Naive thymus-derived CD4-positive, alpha-beta T cell (primary cell): ENCODE measurements at regions not wholly inside any gene's neighbourhood (a gene's known extent, or its start where the extent isn't known, plus 50 kb on each side); places are given as distances from the start of the nearest gene placed in this dataset.

ENCODE experiments used
- ATAC-seq: fragments of 150-1000 bp; cut with Tn5 transposase; 2 replicates; pipeline ENCODE4 v1.10.0; 2021; ENCODE audit warnings: mild to moderate bottlenecking, moderate library complexity
- CTCF ChIA-PET: fragments of 350-600 bp; sonication (Branson Sonifier 250); formaldehyde crosslinking; loops from one replicate; lab custom pipeline; 2021; ENCODE audit warnings: antibody characterized with exemption; lab: Charles Lee
- POLR2A ChIA-PET: fragments of 350-600 bp; sonication (Branson Sonifier 250); formaldehyde crosslinking; loops from one replicate; lab custom pipeline; 2021; ENCODE audit warnings: antibody characterized with exemption, inconsistent platforms; lab: Charles Lee
- DNase-seq, 9 donors: peaks; one replicate each; pipeline versions ENCODE4 v3.0.0 to v3.0.0-alpha.2; 2020 to 2022; ENCODE audit warnings: mixed read lengths in 1 of 9
- H3K27ac ChIP-seq: one replicate; pipeline ENCODE4 v1.7.0; 2013; ENCODE audit warnings: mild to moderate bottlenecking, low read depth, low read length, moderate library complexity
- H3K27me3 ChIP-seq, 2 donors: one replicate each; pipeline ENCODE4 v1.7.0; 2013; ENCODE audit warnings: low read length in 2 of 2, mild to moderate bottlenecking in 2 of 2, moderate library complexity in 2 of 2; ENCODE audit not compliant: control insufficient read depth in 2 of 2, insufficient read depth in 2 of 2
- H3K36me3 ChIP-seq, 3 experiments: 1 replicate in 2 of 3; 2 replicates in 1 of 3; pipeline ENCODE4 v1.7.0; 2013; ENCODE audit warnings: low read length in 3 of 3, mild to moderate bottlenecking in 3 of 3, moderate library complexity in 1 of 3; ENCODE audit not compliant: insufficient read depth in 3 of 3, control insufficient read depth in 2 of 3
- H3K4me1 ChIP-seq, 2 donors: one replicate each; pipeline ENCODE4 v1.7.0; 2013; ENCODE audit warnings: low read length in 2 of 2, mild to moderate bottlenecking in 2 of 2, moderate library complexity in 1 of 2; ENCODE audit not compliant: control insufficient read depth in 2 of 2, insufficient read depth in 2 of 2
- H3K4me3 ChIP-seq: 2 replicates; pipeline ENCODE4 v1.7.0; 2013; ENCODE audit warnings: mild to moderate bottlenecking, low read length
- H3K9me3 ChIP-seq, 3 experiments: 1 replicate in 2 of 3; 2 replicates in 1 of 3; pipeline ENCODE4 v1.7.0; 2013; ENCODE audit warnings: low read length in 3 of 3; ENCODE audit not compliant: control insufficient read depth in 2 of 3
- H3K27ac Mint-ChIP-seq, 9 donors: one replicate each; pipeline ENCODE4 v1.8.0; 2020 to 2022; ENCODE audit warnings: mixed read lengths in 9 of 9, mild to moderate bottlenecking in 8 of 9, moderate library complexity in 5 of 9, inconsistent platforms in 2 of 9
- H3K27me3 Mint-ChIP-seq, 5 donors: one replicate each; pipeline ENCODE4 v1.8.0; 2021 to 2022; ENCODE audit warnings: mixed read lengths in 5 of 5, mild to moderate bottlenecking in 1 of 5
- H3K36me3 Mint-ChIP-seq, 5 donors: one replicate each; pipeline ENCODE4 v1.8.0; 2020 to 2022; ENCODE audit warnings: mixed read lengths in 5 of 5, mild to moderate bottlenecking in 3 of 5, inconsistent platforms in 1 of 5
- H3K4me1 Mint-ChIP-seq, 7 donors: one replicate each; pipeline ENCODE4 v1.8.0; 2020 to 2022; ENCODE audit warnings: mixed read lengths in 7 of 7, mild to moderate bottlenecking in 3 of 7, inconsistent platforms in 1 of 7
- H3K4me3 Mint-ChIP-seq, 10 donors: one replicate each; pipeline ENCODE4 v1.8.0; 2020 to 2022; ENCODE audit warnings: mild to moderate bottlenecking in 10 of 10, mixed read lengths in 10 of 10, moderate library complexity in 6 of 10, inconsistent platforms in 2 of 10
- H3K9me3 Mint-ChIP-seq, 11 donors: one replicate each; pipeline ENCODE4 v1.8.0; 2020 to 2022; ENCODE audit warnings: mixed read lengths in 11 of 11, mild to moderate bottlenecking in 4 of 11, inconsistent platforms in 1 of 11, moderate library complexity in 1 of 11
- intact Hi-C, 2 donors: fragments of 100-400 bp; cut with micrococcal nuclease; formaldehyde crosslinking; loops; one replicate each; pipeline ENCODE4 v1.15.1; 2023

DNA sequence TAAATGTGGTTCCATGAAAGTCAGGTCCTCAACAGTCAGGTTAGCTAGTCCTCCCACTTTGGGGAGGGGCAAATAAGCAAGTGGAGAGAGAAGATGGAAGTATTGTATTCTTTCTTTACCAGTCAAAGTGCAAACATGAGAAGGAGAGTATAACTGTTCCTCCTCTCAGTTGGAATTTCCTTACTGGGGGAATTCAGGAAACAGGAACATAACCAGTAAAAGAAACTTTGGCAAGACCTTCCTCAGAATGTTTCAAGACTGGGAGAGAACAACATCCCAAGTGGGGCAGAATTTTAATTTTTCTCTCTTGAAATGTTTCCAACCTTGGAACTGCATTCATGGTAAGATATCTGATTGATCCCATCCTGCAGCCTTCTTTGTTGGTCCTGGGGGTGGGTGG lies 552.4 kb upstream of the TNP1 start:
- H3K4me3 ChIP-seq, result no peak overlapping the region
- ATAC-seq (no peak), DNase-seq (no peak)
- POLR2A ChIA-PET, result no interaction called here
- H3K9me3 ChIP-seq, result no peaks in the 10 kb centered on the region
- Mint-ChIP-seq H3K27ac (no peak overlapping the region), H3K27me3 (peaks cover 0 to 18% (median 11%) of the 10 kb centered on the region in 5 donors), H3K4me1 (no peaks in the 10 kb centered on the region), H3K36me3 (peaks cover 0 to 5% (median 0%) of the 10 kb centered on the region in 5 donors), H3K4me3 (no peak overlapping the region), H3K9me3 (peaks cover 0 to 2% (median 0%) of the 10 kb centered on the region in 11 donors)
- H3K36me3 ChIP-seq, result no peaks in the 10 kb centered on the region
- H3K27me3 ChIP-seq, result no peaks in the 10 kb centered on the region
- intact Hi-C loops, result no loop called here
- CTCF ChIA-PET, result no interaction called here
- no peaks in the 10 kb centered on the region for H3K4me1 ChIP-seq
- no peak overlapping the region for H3K27ac ChIP-seq

DNA sequence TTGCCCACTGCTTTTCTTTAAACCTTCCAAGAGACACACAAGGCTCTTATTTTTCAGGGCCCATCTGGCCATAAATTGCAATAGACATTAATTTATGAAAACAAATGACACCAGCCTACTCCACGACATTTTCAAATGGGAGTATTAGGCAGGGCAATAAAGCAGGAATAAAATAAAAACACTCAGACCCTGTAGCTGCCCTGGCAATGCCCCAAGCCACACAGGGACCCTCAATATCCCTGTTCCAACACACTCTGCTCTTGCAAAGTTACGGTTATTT lies 550.8 kb upstream of the TNP1 start:
- CTCF ChIA-PET, result no interaction called here
- H3K27me3 Mint-ChIP-seq, result peaks cover 0 to 18% (median 7%) of the 10 kb centered on the region in 5 donors
- no peak overlapping the region for H3K27ac ChIP-seq

DNA sequence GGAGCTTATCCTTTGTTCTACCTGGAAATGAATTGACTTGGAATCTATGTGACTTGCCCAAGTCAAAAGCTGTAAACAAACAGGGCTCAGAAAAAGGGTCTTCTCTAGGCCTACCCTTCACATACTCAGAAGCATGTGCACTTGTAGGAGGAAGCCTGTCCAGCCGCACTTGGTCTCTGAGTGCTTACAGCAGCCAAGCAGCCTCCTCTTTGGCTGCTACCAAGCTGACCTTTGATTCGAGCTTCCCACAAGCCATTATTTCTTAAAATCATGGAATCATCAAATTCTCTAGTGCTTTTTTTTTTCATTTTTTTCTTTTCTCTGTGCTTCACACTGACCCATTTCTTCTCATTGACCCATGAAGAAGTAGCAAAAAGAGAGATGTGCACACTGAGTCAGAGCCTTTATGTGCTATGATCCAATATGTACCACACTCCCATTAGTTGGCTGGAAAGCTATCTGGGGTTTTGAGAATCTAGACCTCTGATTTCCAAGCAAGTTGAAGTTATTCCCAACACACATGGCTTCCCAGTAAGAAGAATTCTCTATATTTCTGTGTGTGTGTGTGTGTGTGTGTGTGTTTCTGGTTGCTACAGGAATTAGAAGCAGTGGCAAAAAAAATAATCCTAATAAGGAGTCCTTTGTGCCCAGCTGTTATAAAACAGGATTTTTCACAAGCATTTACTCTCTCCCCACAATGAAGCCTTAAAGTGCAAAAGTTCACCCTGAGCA lies 550.3 kb upstream of the TNP1 start:
- Histone ChIP-seq H3K4me1 (no peaks in the 10 kb centered on the region), H3K36me3 (no peaks in the 10 kb centered on the region), H3K9me3 (no peaks in the 10 kb centered on the region), H3K4me3 (no peak overlapping the region), H3K27ac (no peak overlapping the region), H3K27me3 (no peaks in the 10 kb centered on the region)
- ChIA-PET POLR2A (interaction anchor here (0.6 kb wide), 1 partner anchor 691 kb away, joined by 3 read pairs; no protein-coding TSS in a partner anchor), CTCF (no interaction called here)
- H3K36me3 Mint-ChIP-seq, result peaks cover 0 to 5% (median 0%) of the 10 kb centered on the region in 5 donors
- H3K9me3 Mint-ChIP-seq, result peaks cover 0 to 2% (median 0%) of the 10 kb centered on the region in 11 donors
- DNase-seq, result no peak
- H3K4me1 Mint-ChIP-seq, result peaks cover 0 to 3% (median 0%) of the 10 kb centered on the region in 7 donors
- intact Hi-C loops, result no loop called here
- no peak overlapping the region for H3K4me3 Mint-ChIP-seq
- no peak for ATAC-seq
- H3K27me3 Mint-ChIP-seq, result peaks cover 0 to 18% (median 7%) of the 10 kb centered on the region in 5 donors
- no peak overlapping the region for H3K27ac Mint-ChIP-seq

More for the DNA sequence above, 550.8 kb upstream of the TNP1 start:
- Histone ChIP-seq H3K4me3 (no peak overlapping the region), H3K36me3 (no peaks in the 10 kb centered on the region), H3K9me3 (no peaks in the 10 kb centered on the region), H3K27me3 (no peaks in the 10 kb centered on the region), H3K4me1 (no peaks in the 10 kb centered on the region)
- DNase-seq (no peak), ATAC-seq (no peak)
- peaks cover 0 to 5% (median 0%) of the 10 kb centered on the region in 5 donors for H3K36me3 Mint-ChIP-seq
- H3K4me3 Mint-ChIP-seq, result no peak overlapping the region
- POLR2A ChIA-PET, result no interaction called here
- intact Hi-C loops, result no loop called here
- no peak overlapping the region for H3K27ac Mint-ChIP-seq
- H3K4me1 Mint-ChIP-seq, result no peaks in the 10 kb centered on the region
- peaks cover 0 to 2% (median 0%) of the 10 kb centered on the region in 11 donors for H3K9me3 Mint-ChIP-seq

DNA sequence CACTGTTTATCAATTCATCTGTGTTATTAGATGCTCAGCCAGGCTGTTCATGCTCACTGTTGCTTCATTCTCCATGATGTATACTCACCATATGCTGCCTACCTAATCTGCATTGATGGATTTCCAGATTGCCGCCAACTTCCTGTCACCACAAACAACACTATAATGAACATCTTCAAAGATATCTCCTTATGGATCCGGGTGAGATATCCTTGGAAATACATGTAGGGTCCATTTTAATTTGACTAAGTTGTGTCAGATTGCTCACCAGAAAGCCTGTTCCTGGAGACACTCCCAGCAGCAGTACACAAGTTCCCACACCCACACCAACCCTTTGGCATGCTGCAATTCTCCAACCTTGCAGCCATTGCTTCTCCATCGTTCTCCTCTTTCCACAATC lies 547.5 kb upstream of the TNP1 start:
- H3K4me1 ChIP-seq, result no peaks in the 10 kb centered on the region
- ATAC-seq (no peak), DNase-seq (no peak)
- H3K9me3 ChIP-seq, result no peaks in the 10 kb centered on the region
- H3K9me3 Mint-ChIP-seq, result peaks cover 0 to 2% (median 0%) of the 10 kb centered on the region in 11 donors
- POLR2A ChIA-PET, result no interaction called here
- H3K4me1 Mint-ChIP-seq, result peaks cover 0 to 8% (median 0%) of the 10 kb centered on the region in 7 donors
- H3K27ac ChIP-seq, result no peak overlapping the region
- H3K36me3 Mint-ChIP-seq, result peaks cover 0 to 3% (median 0%) of the 10 kb centered on the region in 5 donors
- H3K36me3 ChIP-seq, result no peaks in the 10 kb centered on the region
- no peaks in the 10 kb centered on the region for H3K27me3 ChIP-seq
- CTCF ChIA-PET, result no interaction called here
- peaks cover 0 to 5% (median 0%) of the 10 kb centered on the region in 5 donors for H3K27me3 Mint-ChIP-seq
- H3K4me3 Mint-ChIP-seq, result no peak overlapping the region
- H3K4me3 ChIP-seq, result no peak overlapping the region
- intact Hi-C loops, result no loop called here
- H3K27ac Mint-ChIP-seq, result no peak overlapping the region

DNA sequence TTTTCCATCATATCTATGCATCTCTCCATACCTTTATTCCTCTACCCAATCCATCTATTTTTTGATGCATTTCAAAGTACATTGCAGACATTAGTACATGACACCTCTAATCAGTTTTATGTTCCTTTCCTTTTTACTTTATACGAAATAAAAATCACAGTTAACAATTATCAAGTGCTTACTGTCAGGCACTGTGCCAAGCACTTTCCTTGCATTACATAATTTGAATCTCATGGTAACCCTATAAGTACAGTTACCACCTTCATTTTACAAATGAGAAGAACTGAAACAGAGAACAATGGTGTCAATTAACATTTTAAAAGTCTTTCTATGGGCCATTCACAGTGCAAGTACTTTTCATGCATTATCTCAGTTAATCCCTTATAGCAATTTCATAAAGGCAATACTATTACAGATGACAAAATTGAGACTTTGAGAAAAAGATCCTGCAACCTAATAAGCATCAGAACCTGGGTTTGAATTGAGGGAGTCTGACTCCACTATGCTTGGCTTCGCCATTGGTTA lies 544.4 kb upstream of the TNP1 start:
- intact Hi-C loops, result no loop called here
- Mint-ChIP-seq H3K4me1 (peaks cover 0 to 26% (median 7%) of the 10 kb centered on the region in 7 donors), H3K4me3 (no peak overlapping the region), H3K27ac (no peak overlapping the region), H3K9me3 (peaks cover 0 to 2% (median 0%) of the 10 kb centered on the region in 11 donors), H3K27me3 (peaks cover 0 to 3% (median 0%) of the 10 kb centered on the region in 5 donors), H3K36me3 (peaks cover 0 to 6% (median 0%) of the 10 kb centered on the region in 5 donors)
- POLR2A ChIA-PET, result no interaction called here
- DNase-seq, result no peak
- CTCF ChIA-PET, result no interaction called here
- no peaks in the 10 kb centered on the region for H3K36me3 ChIP-seq
- H3K27ac ChIP-seq, result no peak overlapping the region
- no peak for ATAC-seq
- no peaks in the 10 kb centered on the region for H3K9me3 ChIP-seq
- H3K4me1 ChIP-seq, result peaks cover 0 to under 1% of the 10 kb centered on the region in 2 donors
- no peaks in the 10 kb centered on the region for H3K27me3 ChIP-seq
- H3K4me3 ChIP-seq, result no peak overlapping the region

DNA sequence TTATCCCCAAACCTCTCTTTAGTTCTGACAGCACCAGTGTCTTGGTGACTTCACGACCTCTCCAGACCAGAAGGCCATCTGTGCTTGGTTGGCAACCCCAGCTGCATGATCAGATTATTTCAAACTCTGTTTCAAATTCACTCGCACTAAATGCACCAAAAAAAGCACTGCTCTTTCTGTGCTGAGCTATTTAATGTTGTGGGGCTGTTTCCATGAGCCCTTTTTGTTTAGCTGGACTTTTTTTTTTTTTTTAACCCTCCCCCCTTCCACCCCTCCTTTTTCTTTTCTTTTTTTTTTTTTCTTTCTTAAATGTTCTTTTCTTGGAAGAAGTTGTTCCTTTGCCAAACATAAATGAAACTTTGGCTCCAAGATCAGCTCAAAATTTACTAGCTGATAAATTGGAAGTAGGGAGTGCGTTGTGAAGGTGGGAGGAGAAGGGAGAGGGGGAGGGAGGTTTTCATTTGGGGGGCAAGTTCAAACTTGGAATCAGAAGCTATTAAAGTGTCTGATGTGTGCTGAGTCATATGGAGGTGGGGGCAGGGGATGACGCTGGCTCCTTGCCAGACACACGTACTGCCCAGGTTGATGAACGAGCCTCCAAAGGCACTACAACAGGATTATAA lies 543.0 kb upstream of the TNP1 start:
- POLR2A ChIA-PET, result no interaction called here
- H3K9me3 Mint-ChIP-seq, result peaks cover 0 to 2% (median 0%) of the 10 kb centered on the region in 11 donors
- intact Hi-C loops, result no loop called here
- ATAC-seq (no peak), DNase-seq (no peak)
- H3K4me3 ChIP-seq, result no peak overlapping the region
- no peaks in the 10 kb centered on the region for H3K9me3 ChIP-seq
- peaks cover 6 to 40% (median 15%) of the 10 kb centered on the region in 7 donors for H3K4me1 Mint-ChIP-seq
- H3K36me3 Mint-ChIP-seq, result peaks cover 0 to 6% (median 0%) of the 10 kb centered on the region in 5 donors
- H3K27me3 ChIP-seq, result no peaks in the 10 kb centered on the region
- no peak overlapping the region for H3K27ac ChIP-seq
- no peak overlapping the region for H3K27ac Mint-ChIP-seq
- H3K27me3 Mint-ChIP-seq, result no peaks in the 10 kb centered on the region
- CTCF ChIA-PET, result no interaction called here
- no peaks in the 10 kb centered on the region for H3K36me3 ChIP-seq
- no peak overlapping the region for H3K4me3 Mint-ChIP-seq
- peaks cover 0 to 8% of the 10 kb centered on the region in 2 donors for H3K4me1 ChIP-seq
